ENCODE measurements at regions not wholly inside any gene's neighbourhood (a gene's known extent, or its start where the extent isn't known, plus 50 kb on each side); places are given as distances from the start of the nearest gene placed in this dataset.

DNA sequence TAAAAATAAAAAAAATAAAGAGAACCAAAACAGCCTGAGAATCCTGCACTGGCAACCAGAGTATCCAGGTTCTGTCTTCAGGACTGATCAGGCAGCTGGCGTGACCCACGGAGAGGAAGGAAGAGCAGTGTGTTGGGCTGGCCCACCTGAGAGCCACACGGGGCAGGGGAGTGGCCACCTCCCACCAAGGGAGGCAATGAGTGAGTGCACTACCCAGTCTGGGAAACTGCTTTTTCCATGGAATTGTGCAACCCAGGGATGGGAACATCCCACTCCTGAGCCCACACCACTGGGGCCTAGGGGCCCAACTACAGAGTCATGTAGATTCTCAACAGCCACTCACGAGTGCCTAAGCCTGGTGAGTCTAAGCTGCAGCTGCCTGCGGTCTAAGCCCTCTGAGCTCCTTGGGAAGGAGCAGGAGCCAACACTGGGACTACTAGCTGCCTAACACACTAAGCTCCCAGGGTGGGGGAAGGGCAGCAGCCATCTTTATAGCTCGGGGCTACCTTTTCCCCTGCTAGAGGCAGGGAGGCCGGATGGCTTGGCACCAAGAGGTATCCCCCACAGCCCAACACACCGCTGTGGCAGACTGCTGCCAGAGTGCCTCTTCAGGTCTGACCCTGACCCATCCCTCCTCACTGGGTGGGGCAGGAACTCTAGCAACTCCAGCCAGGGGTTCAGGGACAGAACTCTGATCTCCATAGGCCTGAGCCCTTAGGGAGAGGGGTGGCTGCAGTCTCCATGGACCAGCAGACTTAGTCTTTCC lies 610.9 kb downstream of the RERGL start:
- no peaks in the 10 kb centered on the region for H3K9me3 ChIP-seq (ENCODE audit: low read length)
- no peak for DNase-seq (ENCODE audit: low spot score)
- no peaks in the 10 kb centered on the region for H3K4me1 ChIP-seq (ENCODE audit: insufficient read depth, low read length, poor library complexity, severe bottlenecking)
- H2AFZ ChIP-seq (ENCODE audit: low read length), result no peak overlapping the region
- H3K27ac ChIP-seq (ENCODE audit: low read depth, low read length, poor library complexity, severe bottlenecking), result no peak overlapping the region
- intact Hi-C loops (cut with micrococcal nuclease; ENCODE audit: unreplicated experiment), result no loop called here
- ChIA-PET POLR2A (no interaction called here), CTCF (ENCODE audit: unreplicated experiment) (no interaction called here)
- H3K36me3 ChIP-seq (ENCODE audit: insufficient read depth, low read length), result no peaks in the 10 kb centered on the region
- no peaks in the 10 kb centered on the region for H4K20me1 ChIP-seq (ENCODE audit: insufficient read depth, low read length)
- TF ChIP-seq EZH2phosphoT487 (IDR thresholded peaks at IDR 0.05; ENCODE audit: borderline replicate concordance, low read depth, low read length), result no peak
- TF ChIP-seq, protein P1, sequence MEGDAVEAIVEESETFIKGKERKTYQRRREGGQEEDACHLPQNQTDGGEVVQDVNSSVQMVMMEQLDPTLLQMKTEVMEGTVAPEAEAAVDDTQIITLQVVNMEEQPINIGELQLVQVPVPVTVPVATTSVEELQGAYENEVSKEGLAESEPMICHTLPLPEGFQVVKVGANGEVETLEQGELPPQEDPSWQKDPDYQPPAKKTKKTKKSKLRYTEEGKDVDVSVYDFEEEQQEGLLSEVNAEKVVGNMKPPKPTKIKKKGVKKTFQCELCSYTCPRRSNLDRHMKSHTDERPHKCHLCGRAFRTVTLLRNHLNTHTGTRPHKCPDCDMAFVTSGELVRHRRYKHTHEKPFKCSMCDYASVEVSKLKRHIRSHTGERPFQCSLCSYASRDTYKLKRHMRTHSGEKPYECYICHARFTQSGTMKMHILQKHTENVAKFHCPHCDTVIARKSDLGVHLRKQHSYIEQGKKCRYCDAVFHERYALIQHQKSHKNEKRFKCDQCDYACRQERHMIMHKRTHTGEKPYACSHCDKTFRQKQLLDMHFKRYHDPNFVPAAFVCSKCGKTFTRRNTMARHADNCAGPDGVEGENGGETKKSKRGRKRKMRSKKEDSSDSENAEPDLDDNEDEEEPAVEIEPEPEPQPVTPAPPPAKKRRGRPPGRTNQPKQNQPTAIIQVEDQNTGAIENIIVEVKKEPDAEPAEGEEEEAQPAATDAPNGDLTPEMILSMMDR (conservative IDR thresholded peaks at IDR 0.05; ENCODE audit: low read length), result no peak
- BruUV-seq (replicated peaks), result no TSS peak
- no peaks in the 10 kb centered on the region for H3K9me2 ChIP-seq (ENCODE audit: insufficient read depth, low read length)
- H3K79me2 ChIP-seq (ENCODE audit: insufficient read depth, low read depth, low read length), result no peaks in the 10 kb centered on the region
- no peak overlapping the region for H3K4me3 ChIP-seq (ENCODE audit: low read depth, low read length, poor library complexity, severe bottlenecking)
- H3K4me2 ChIP-seq (ENCODE audit: low read length), result no peak overlapping the region

DNA sequence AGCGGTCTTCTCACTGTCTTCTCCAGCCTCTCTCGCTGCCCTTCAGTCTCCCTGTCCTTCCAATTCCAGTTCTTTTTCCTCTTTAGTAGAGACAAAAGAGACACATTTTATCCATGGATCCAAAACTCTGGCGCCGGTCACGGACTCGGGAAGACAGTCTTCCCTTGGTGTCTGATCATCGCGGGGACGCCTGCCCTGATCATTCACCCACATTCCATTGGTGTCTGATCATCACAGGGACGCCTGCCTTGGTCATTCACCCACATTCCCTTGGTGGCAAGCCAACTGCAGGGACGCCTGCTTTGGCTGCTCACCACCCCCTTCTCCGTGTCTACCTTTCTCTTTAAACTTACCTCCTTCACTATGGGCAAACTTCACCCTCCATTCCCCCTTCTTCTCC lies 619.5 kb downstream of the RERGL start:
- no peaks in the 10 kb centered on the region for H3K9me3 ChIP-seq (ENCODE audit: low read length)
- H3K4me1 ChIP-seq (ENCODE audit: insufficient read depth, low read length, poor library complexity, severe bottlenecking), result no peaks in the 10 kb centered on the region
- intact Hi-C loops (cut with micrococcal nuclease; ENCODE audit: unreplicated experiment), result no loop called here
- no peak overlapping the region for H3K4me3 ChIP-seq (ENCODE audit: low read depth, low read length, poor library complexity, severe bottlenecking)
- H4K20me1 ChIP-seq (ENCODE audit: insufficient read depth, low read length), result no peaks in the 10 kb centered on the region
- no peaks in the 10 kb centered on the region for H3K79me2 ChIP-seq (ENCODE audit: insufficient read depth, low read depth, low read length)
- no peaks in the 10 kb centered on the region for H3K9me2 ChIP-seq (ENCODE audit: insufficient read depth, low read length)
- DNase-seq (ENCODE audit: low spot score), result no peak
- no TSS peak for BruUV-seq (replicated peaks)
- H3K36me3 ChIP-seq (ENCODE audit: insufficient read depth, low read length), result no peaks in the 10 kb centered on the region
- no peak overlapping the region for H3K4me2 ChIP-seq (ENCODE audit: low read length)
- ChIA-PET POLR2A (no interaction called here), CTCF (ENCODE audit: unreplicated experiment) (no interaction called here)
- no peak overlapping the region for H2AFZ ChIP-seq (ENCODE audit: low read length)
- no peak overlapping the region for H3K27ac ChIP-seq (ENCODE audit: low read depth, low read length, poor library complexity, severe bottlenecking)
- TF ChIP-seq, protein P1 (conservative IDR thresholded peaks at IDR 0.05; ENCODE audit: low read length), result no peak
- no peak for TF ChIP-seq EZH2phosphoT487 (IDR thresholded peaks at IDR 0.05; ENCODE audit: borderline replicate concordance, low read depth, low read length)

DNA sequence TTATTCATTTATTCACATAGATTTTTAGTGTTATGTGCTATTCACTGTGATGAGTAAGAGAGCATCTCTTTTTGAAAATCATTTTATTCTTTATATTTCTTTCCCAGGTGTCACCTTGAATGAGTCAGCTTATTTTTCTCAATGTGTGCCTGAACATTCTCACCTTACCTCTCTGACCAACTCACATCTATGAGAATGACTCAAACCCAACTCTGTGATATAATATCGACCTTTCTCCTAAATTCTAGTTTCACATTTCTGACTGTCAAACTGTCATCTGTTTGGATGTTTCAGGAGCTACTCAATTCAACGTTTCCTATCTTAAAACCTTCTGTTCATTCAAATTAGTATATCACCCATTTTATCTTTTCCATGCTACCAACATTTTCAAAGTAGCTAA lies 630.8 kb downstream of the RERGL start:
- no TSS peak for BruUV-seq (replicated peaks)
- H3K9me2 ChIP-seq (ENCODE audit: insufficient read depth, low read length), result no peaks in the 10 kb centered on the region
- no peaks in the 10 kb centered on the region for H3K4me1 ChIP-seq (ENCODE audit: insufficient read depth, low read length, poor library complexity, severe bottlenecking)
- DNase-seq (ENCODE audit: low spot score), result no peak
- no peaks in the 10 kb centered on the region for H3K9me3 ChIP-seq (ENCODE audit: low read length)
- no peaks in the 10 kb centered on the region for H3K36me3 ChIP-seq (ENCODE audit: insufficient read depth, low read length)
- H3K79me2 ChIP-seq (ENCODE audit: insufficient read depth, low read depth, low read length), result no peaks in the 10 kb centered on the region
- intact Hi-C loops (cut with micrococcal nuclease; ENCODE audit: unreplicated experiment), result no loop called here
- CTCF ChIA-PET (ENCODE audit: unreplicated experiment), result no interaction called here
- H3K4me2 ChIP-seq (ENCODE audit: low read length), result no peak overlapping the region
- H4K20me1 ChIP-seq (ENCODE audit: insufficient read depth, low read length), result no peaks in the 10 kb centered on the region
- no peak overlapping the region for H2AFZ ChIP-seq (ENCODE audit: low read length)
- H3K4me3 ChIP-seq (ENCODE audit: low read depth, low read length, poor library complexity, severe bottlenecking), result no peak overlapping the region
- H3K27ac ChIP-seq (ENCODE audit: low read depth, low read length, poor library complexity, severe bottlenecking), result no peak overlapping the region
- POLR2A ChIA-PET, result no interaction called here
- no peak for TF ChIP-seq EZH2phosphoT487 (IDR thresholded peaks at IDR 0.05; ENCODE audit: borderline replicate concordance, low read depth, low read length)
- TF ChIP-seq, protein P1 (conservative IDR thresholded peaks at IDR 0.05; ENCODE audit: low read length), result no peak
